Fibroblast of lung (primary cell): ENCODE measurements at regions not wholly inside any gene's neighbourhood (a gene's known extent, or its start where the extent isn't known, plus 50 kb on each side); places are given as distances from the start of the nearest gene placed in this dataset.

Experiments
- DNase-seq, 2 donors: peaks; one replicate each; pipeline versions ENCODE4 v3.0.0 to v3.0.0-alpha.2; 2010; ENCODE audit warnings: low read depth in 2 of 2
- H2AFZ ChIP-seq: 2 replicates; pipeline ENCODE4 v1.5.1; 2012; ENCODE audit warnings: low read length, control low read depth, inconsistent platforms
- H3K27ac ChIP-seq: 2 replicates; pipeline ENCODE4 v1.5.1; 2011; ENCODE audit warnings: low read length, control low read depth; ENCODE audit not compliant: insufficient read depth
- H3K27me3 ChIP-seq: 2 replicates; pipeline ENCODE4 v1.5.1; 2011; ENCODE audit warnings: mild to moderate bottlenecking, low read length; ENCODE audit not compliant: control insufficient read depth, insufficient read depth
- H3K36me3 ChIP-seq: 2 replicates; pipeline ENCODE4 v1.5.1; 2011; ENCODE audit warnings: low read length; ENCODE audit not compliant: control insufficient read depth, insufficient read depth
- H3K4me1 ChIP-seq: 2 replicates; pipeline ENCODE4 v1.5.1; 2011; ENCODE audit warnings: low read length; ENCODE audit not compliant: control insufficient read depth, insufficient read depth; ENCODE audit errors: extremely low read depth
- H3K4me2 ChIP-seq: 2 replicates; pipeline ENCODE4 v1.5.1; 2011; ENCODE audit warnings: low read length, control low read depth; ENCODE audit not compliant: insufficient read depth; ENCODE audit errors: extremely low read depth
- H3K4me3 ChIP-seq, 4 experiments: fragments of 200-600 bp in 1 of 4; sonication (generic) in 1 of 4; replicated peaks in 1 of 4; 2 replicates each; pipeline ENCODE4 v1.5.1; 2011 to 2016; ENCODE audit warnings: low read length in 4 of 4, low read depth in 3 of 4, mild to moderate bottlenecking in 3 of 4, control low read depth in 2 of 4, inconsistent platforms in 1 of 4, mixed read lengths in 1 of 4; ENCODE audit not compliant: insufficient read depth in 1 of 4; ENCODE audit errors: control extremely low read depth in 1 of 4
- H3K79me2 ChIP-seq: 2 replicates; pipeline ENCODE4 v1.5.1; 2012; ENCODE audit warnings: mild to moderate bottlenecking, low read length, inconsistent platforms; ENCODE audit not compliant: control insufficient read depth, insufficient read depth
- H3K9ac ChIP-seq: 2 replicates; pipeline ENCODE4 v1.5.1; 2011; ENCODE audit warnings: mild to moderate bottlenecking, low read length, control low read depth; ENCODE audit not compliant: insufficient read depth
- H3K9me3 ChIP-seq: 2 replicates; pipeline ENCODE4 v1.5.1; 2012; ENCODE audit warnings: low read depth, low read length; ENCODE audit not compliant: control insufficient read depth, insufficient read depth
- H4K20me1 ChIP-seq: 2 replicates; pipeline ENCODE4 v1.5.1; 2011; ENCODE audit warnings: low read length; ENCODE audit not compliant: control insufficient read depth, insufficient read depth; ENCODE audit errors: extremely low read depth
- CTCF ChIP-seq, 2 donors: IDR thresholded peaks in 1 of 2; conservative IDR thresholded peaks in 1 of 2; 1 replicate in 1 of 2; 2 replicates in 1 of 2; pipeline ENCODE4 v1.5.1; 2011 to 2012; ENCODE audit warnings: low read length in 2 of 2, control low read depth in 1 of 2, inconsistent platforms in 1 of 2, low read depth in 1 of 2, mild to moderate bottlenecking in 1 of 2
- EZH2 ChIP-seq: IDR thresholded peaks from 2 replicates; pipeline ENCODE4 v1.5.1; 2012; ENCODE audit warnings: low read length, control low read depth, mild to moderate bottlenecking; ENCODE audit errors: missing control alignments

GRCh38 chr2:9768388-9768787 is 74.9 kb upstream of the TAF1B start:
- Histone ChIP-seq H3K27me3 (peaks cover 2% of the 10 kb centered on the region), H3K9ac (no peak overlapping the region), H3K79me2 (no peaks in the 10 kb centered on the region), H3K27ac (no peak overlapping the region), H3K9me3 (no peaks in the 10 kb centered on the region), H3K4me3 (no peak overlapping the region), H3K36me3 (no peaks in the 10 kb centered on the region), H3K4me2 (no peak overlapping the region), H3K4me1 (peaks cover 12% of the 10 kb centered on the region), H4K20me1 (no peaks in the 10 kb centered on the region), H2AFZ (no peak overlapping the region)
- no peak for DNase-seq
- TF ChIP-seq EZH2 (no peak), CTCF (conservative IDR thresholded peaks at IDR 0.05 in 1 of 2, IDR thresholded peaks at IDR 0.05 in 1 of 2; ENCODE audit: low read depth in 1 of 2, low read length in 2 of 2) (peak in 1 of 2 donors; percentile 34)

DNA sequence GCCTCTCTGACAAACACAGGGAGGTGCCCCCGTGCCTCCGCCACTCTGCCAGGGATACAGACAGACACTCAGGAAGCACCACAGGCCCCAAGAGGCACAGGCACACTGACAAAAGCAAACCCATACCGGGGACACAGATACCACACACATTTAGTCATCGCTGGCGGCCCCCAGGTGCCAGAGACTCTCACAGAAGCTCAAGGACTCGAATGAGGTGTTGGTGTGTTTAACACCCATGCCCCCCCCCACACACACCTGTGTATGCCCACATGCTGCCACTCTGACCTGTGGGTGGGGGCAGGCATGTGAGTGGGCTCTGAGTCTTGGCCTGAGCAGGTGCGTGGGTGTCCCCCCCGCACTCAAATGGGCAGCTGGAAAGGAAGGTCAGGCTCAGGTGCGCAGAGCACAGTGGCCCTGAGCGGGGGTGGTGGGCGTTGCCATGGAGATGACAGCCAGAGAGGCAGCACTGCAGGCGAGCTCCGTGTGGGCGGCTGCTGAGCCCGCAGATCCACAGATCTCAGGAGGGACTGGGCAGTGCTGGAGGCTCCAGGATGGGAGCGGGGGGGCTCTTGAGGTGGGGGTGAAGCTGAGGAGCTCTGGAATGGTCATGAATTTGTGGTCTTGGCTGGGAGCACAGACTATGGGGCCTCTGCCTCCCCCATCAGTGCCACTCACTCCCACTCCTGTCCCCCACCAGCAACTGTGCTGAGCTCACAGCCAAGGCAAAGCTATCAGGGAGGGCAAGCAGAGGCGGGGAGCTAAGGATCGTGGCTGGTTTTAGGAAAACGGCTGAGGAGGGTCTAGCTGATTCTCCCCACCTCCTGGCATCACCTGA is 73.9 kb upstream of the TAF1B start:
- DNase-seq = peak in 1 of 2 donors; percentile 57
- no peaks in the 10 kb centered on the region for H3K79me2 ChIP-seq
- H4K20me1 ChIP-seq = no peaks in the 10 kb centered on the region
- H3K4me1 ChIP-seq = peaks cover 17% of the 10 kb centered on the region
- H3K27me3 ChIP-seq = peaks cover 2% of the 10 kb centered on the region
- H3K36me3 ChIP-seq = no peaks in the 10 kb centered on the region
- H3K4me3 ChIP-seq = no peak overlapping the region
- H3K4me2 ChIP-seq = no peak overlapping the region
- no peak overlapping the region for H3K9ac ChIP-seq
- H2AFZ ChIP-seq = no peak overlapping the region
- no peaks in the 10 kb centered on the region for H3K9me3 ChIP-seq
- H3K27ac ChIP-seq = no peak overlapping the region
- TF ChIP-seq EZH2 = no peak
- no peak for TF ChIP-seq CTCF (conservative IDR thresholded peaks at IDR 0.05 in 1 of 2, IDR thresholded peaks at IDR 0.05 in 1 of 2; ENCODE audit: low read depth in 1 of 2, low read length in 2 of 2)

GRCh38 chr2:9770006-9770307 is 73.3 kb upstream of the TAF1B start:
- no peak overlapping the region for H3K4me3 ChIP-seq
- no peak overlapping the region for H3K4me2 ChIP-seq
- H3K9me3 ChIP-seq = no peaks in the 10 kb centered on the region
- DNase-seq = no peak
- H3K36me3 ChIP-seq = no peaks in the 10 kb centered on the region
- peaks cover 18% of the 10 kb centered on the region for H3K4me1 ChIP-seq
- H3K27me3 ChIP-seq = peaks cover 2% of the 10 kb centered on the region
- TF ChIP-seq EZH2 (no peak), CTCF (conservative IDR thresholded peaks at IDR 0.05 in 1 of 2, IDR thresholded peaks at IDR 0.05 in 1 of 2; ENCODE audit: low read depth in 1 of 2, low read length in 2 of 2) (no peak)
- no peaks in the 10 kb centered on the region for H4K20me1 ChIP-seq
- no peak overlapping the region for H3K27ac ChIP-seq
- H2AFZ ChIP-seq = no peak overlapping the region
- no peaks in the 10 kb centered on the region for H3K79me2 ChIP-seq
- H3K9ac ChIP-seq = no peak overlapping the region
